Dendritic cell treated with granulocyte-macrophage colony-stimulating factor and Interleukin-4, amounts not matched to agents 40 ng/mL and 50 ng/mL, for 4 days (primary cell): ENCODE measurements at regions not wholly inside any gene's neighbourhood (a gene's known extent, or its start where the extent isn't known, plus 50 kb on each side); places are given as distances from the start of the nearest gene placed in this dataset.

ENCODE experiments used
- H3K27ac Mint-ChIP-seq: one replicate; pipeline ENCODE4 v1.8.0; 2022; ENCODE audit warnings: mild to moderate bottlenecking, mixed read lengths
- H3K27me3 Mint-ChIP-seq: one replicate; pipeline ENCODE4 v1.8.0; 2022; ENCODE audit warnings: mild to moderate bottlenecking, mixed read lengths
- H3K36me3 Mint-ChIP-seq: one replicate; pipeline ENCODE4 v1.8.0; 2022; ENCODE audit warnings: low read depth, mixed read lengths
- H3K4me1 Mint-ChIP-seq: one replicate; pipeline ENCODE4 v1.8.0; 2022; ENCODE audit warnings: low read depth, mixed read lengths
- H3K4me3 Mint-ChIP-seq: one replicate; pipeline ENCODE4 v1.8.0; 2022; ENCODE audit warnings: mild to moderate bottlenecking, moderate library complexity, mixed read lengths
- H3K9me3 Mint-ChIP-seq: one replicate; pipeline ENCODE4 v1.8.0; 2022; ENCODE audit warnings: mixed read lengths
- intact Hi-C: fragments of 100-400 bp; cut with micrococcal nuclease; formaldehyde crosslinking; loops from one replicate; pipeline ENCODE4 v1.15.0; 2022

DNA sequence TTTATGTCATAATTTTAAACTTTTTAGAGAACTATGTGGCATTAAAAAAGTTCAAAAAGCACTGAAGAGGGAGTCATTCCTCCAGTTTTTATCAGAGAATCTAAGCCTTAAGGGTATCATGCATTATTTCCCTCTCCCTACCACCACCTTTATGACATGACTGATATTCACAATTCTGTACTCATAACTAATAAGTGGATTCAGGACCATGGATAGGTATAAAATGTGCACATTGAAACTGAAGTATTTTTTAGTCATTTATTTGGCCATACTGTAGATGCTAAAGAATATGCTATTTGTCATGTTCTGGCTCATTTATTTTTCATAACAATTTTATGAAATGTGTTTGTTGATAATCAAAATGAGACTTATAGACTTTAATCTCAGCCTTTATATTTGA lies 897.5 kb upstream of the AGA start:
- H3K27ac Mint-ChIP-seq = no peak overlapping the region
- intact Hi-C loops = no loop called here
- no peaks in the 10 kb centered on the region for H3K36me3 Mint-ChIP-seq
- H3K27me3 Mint-ChIP-seq = no peaks in the 10 kb centered on the region
- no peaks in the 10 kb centered on the region for H3K4me1 Mint-ChIP-seq
- no peak overlapping the region for H3K4me3 Mint-ChIP-seq
- H3K9me3 Mint-ChIP-seq = peaks cover 17% of the 10 kb centered on the region

DNA sequence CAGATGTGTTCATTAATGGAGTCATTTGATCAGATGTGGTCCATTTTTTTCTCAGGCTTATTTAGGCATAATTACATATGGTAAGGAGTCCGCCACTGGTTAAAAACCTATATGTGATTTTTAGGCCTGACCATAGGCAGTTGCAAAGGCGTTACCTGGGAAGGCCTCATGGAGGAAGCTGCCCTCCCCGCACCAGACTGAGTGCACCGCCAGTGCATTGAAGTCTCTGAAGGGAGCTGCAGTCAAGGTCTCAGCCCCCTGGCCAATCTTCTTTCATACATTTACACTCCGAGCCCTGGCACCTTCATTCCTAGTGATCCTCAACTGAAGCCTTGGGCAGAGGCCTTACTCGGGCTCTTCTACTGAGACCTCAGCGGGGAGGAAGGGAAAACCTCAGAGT lies 898.2 kb upstream of the AGA start:
- H3K9me3 Mint-ChIP-seq = peaks cover 17% of the 10 kb centered on the region
- no peaks in the 10 kb centered on the region for H3K27me3 Mint-ChIP-seq
- H3K4me1 Mint-ChIP-seq = no peaks in the 10 kb centered on the region
- intact Hi-C loops = no loop called here
- no peaks in the 10 kb centered on the region for H3K36me3 Mint-ChIP-seq
- H3K27ac Mint-ChIP-seq = no peak overlapping the region
- H3K4me3 Mint-ChIP-seq = no peak overlapping the region

DNA sequence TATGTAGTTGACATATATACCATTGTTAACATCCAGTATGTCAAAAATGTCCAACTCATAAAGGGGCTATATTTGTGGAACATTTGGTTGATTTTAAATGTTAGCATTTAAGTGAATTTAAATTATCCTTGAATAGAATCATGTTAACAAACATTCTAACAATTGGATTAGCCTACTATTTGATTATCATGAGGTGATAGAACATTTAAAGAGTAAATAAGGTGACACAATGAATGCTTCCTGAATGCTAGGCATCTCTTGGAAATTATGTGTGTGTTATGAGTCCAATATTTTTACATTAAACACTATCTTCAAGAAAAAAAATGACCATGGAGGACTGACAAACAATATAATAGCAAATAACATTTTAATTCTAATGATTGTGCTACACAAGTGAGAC lies 901.9 kb upstream of the AGA start:
- no peaks in the 10 kb centered on the region for H3K36me3 Mint-ChIP-seq
- intact Hi-C loops = no loop called here
- no peak overlapping the region for H3K27ac Mint-ChIP-seq
- no peaks in the 10 kb centered on the region for H3K4me1 Mint-ChIP-seq
- H3K4me3 Mint-ChIP-seq = no peak overlapping the region
- H3K27me3 Mint-ChIP-seq = no peaks in the 10 kb centered on the region
- H3K9me3 Mint-ChIP-seq = peaks cover 9% of the 10 kb centered on the region

DNA sequence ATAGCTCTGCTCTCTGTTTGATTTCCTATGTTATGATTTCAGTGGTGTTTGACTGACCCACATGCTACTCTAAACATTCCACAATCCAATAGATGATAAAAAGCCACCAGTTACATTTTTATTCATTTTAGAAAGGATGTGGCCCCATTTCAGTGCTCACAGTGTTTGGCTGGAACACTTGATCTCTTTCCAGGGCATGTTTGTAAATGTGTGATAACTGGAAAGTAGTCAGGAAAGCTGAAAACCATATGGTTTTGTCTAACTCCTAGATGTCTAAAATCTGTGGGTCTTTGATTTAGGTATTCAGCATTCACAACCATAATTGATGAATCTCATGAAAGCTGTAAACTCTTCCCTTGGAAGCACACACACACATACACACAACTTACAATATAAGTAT lies 904.9 kb upstream of the AGA start:
- H3K27ac Mint-ChIP-seq = no peak overlapping the region
- no peaks in the 10 kb centered on the region for H3K36me3 Mint-ChIP-seq
- no peaks in the 10 kb centered on the region for H3K27me3 Mint-ChIP-seq
- intact Hi-C loops = no loop called here
- H3K9me3 Mint-ChIP-seq = peaks cover 15% of the 10 kb centered on the region
- no peak overlapping the region for H3K4me3 Mint-ChIP-seq
- H3K4me1 Mint-ChIP-seq = no peaks in the 10 kb centered on the region

DNA sequence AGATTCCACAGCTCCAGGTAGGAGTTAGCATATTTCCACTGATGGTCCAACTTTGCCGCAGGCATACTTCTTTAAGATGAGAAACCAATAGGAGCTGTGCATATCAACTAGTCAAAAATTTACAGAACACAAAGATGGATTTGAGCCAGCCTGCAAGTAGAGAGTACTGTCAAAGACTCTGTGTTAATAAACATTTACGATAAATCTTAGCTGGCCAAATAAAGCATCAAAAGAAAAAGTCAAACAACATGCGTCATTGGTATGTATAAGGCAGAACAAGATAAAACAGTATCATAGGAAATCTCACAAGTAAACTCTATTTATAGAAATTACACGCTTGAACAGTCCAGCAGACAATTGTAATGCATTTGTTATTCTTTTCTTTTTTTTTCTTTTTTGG lies 907.4 kb upstream of the AGA start:
- intact Hi-C loops = no loop called here
- H3K27ac Mint-ChIP-seq = no peak overlapping the region
- H3K4me3 Mint-ChIP-seq = no peak overlapping the region
- H3K4me1 Mint-ChIP-seq = no peaks in the 10 kb centered on the region
- H3K36me3 Mint-ChIP-seq = no peaks in the 10 kb centered on the region
- no peaks in the 10 kb centered on the region for H3K27me3 Mint-ChIP-seq
- peaks cover 23% of the 10 kb centered on the region for H3K9me3 Mint-ChIP-seq

DNA sequence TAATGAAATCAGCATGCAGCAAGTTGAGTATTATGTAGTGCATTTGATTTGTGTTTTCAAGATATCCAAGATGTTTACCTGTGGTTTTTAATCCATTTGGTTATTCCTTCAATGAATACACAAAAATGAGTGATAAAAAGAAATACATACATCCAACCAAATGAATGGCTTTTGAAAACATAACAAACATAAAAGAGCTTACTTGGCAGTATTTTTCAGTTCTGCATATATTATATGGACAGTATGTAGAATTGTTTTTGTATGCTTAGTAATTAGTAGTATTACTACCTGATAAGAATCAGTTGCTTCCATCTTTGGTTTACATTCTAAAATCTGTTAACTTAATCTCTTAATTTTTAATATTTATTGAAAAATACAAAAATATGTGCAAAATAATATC lies 908.9 kb upstream of the AGA start:
- Mint-ChIP-seq H3K4me3 (no peak overlapping the region), H3K9me3 (peaks cover 26% of the 10 kb centered on the region), H3K4me1 (no peaks in the 10 kb centered on the region), H3K27me3 (no peaks in the 10 kb centered on the region), H3K36me3 (no peaks in the 10 kb centered on the region), H3K27ac (no peak overlapping the region)
- intact Hi-C loops = no loop called here

DNA sequence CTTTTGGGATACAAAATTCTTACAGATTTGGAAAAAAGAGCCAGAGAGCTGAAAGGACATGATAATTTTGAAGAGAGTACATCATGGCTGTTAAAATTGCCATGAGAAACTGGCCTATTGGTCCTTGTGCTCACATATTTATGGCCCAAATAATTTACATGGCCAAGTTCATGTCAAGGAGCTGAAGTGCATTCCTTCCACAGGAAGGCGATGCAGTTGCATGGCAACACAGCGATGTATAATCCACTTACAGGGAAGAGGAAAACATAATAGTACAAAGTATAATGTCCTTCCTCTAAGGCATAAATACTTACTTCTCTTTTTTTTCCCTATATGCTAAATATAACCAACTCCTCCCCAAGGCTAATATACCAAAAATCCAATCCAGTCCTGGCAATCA lies 914.5 kb upstream of the AGA start:
- Mint-ChIP-seq H3K27me3 (no peaks in the 10 kb centered on the region), H3K27ac (no peak overlapping the region), H3K4me1 (no peaks in the 10 kb centered on the region), H3K9me3 (peaks cover 38% of the 10 kb centered on the region), H3K36me3 (no peaks in the 10 kb centered on the region), H3K4me3 (no peak overlapping the region)
- intact Hi-C loops = no loop called here

DNA sequence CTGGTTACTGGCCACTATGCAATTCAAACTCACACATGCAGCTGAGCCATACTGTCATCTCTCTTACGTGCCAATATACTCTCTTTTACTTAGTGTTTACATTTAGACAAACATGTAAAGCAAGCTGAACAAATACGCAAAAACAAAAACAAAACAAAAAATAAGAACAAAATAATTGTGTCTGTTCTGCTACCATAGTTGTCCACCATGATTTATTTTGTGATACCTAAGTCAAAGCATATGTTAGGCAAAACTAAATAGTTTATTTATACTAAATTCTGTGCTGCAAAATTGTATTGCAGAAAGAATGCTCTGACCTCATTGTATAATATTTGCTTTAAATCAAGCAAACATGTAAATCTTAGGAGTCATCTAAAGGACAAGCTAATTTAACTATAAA lies 943.2 kb upstream of the AGA start:
- intact Hi-C loops = no loop called here
- Mint-ChIP-seq H3K27ac (no peak overlapping the region), H3K27me3 (no peaks in the 10 kb centered on the region), H3K4me3 (no peak overlapping the region), H3K4me1 (no peaks in the 10 kb centered on the region), H3K9me3 (peaks cover 31% of the 10 kb centered on the region), H3K36me3 (no peaks in the 10 kb centered on the region)

DNA sequence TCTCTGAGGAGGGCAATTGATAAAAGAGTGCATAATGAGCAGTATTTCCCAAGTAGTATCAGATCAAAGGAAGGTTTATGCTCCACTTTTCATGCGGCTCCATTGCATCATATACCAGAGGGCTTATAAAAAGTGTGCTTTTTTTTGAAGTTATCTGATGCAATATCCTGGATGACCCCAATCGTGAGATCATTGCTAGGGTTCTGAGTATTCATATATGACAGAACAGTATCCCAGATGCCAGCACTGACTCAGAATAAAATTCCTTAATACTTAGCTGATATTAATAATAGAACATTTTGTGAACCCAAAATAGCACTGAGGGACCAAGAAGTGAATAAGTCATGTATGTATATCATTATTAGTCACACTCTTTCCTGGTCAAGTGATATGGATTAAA lies 945.5 kb upstream of the AGA start:
- Mint-ChIP-seq H3K4me3 (no peak overlapping the region), H3K4me1 (no peaks in the 10 kb centered on the region), H3K9me3 (peaks cover 31% of the 10 kb centered on the region)

DNA sequence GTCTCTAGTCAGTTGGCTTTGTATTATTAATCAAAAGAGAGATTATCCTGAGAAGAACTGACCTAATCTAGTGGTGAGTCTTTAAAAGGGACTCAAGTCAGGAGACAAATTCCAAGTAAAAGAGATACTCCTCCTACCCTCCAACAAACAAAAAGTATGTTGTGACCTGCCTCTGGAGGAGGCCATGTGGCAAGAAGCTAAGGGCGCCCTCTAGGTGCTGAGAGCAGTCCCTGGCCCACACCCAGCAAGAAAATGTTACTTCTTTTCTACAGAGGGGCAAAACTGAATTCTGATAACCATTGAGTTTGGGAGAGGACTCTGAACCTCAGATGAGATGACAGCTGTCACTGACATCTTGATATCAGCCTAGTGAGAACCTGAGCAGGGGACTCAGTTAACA lies 953.6 kb upstream of the AGA start:
- no peaks in the 10 kb centered on the region for H3K36me3 Mint-ChIP-seq
- no peaks in the 10 kb centered on the region for H3K27me3 Mint-ChIP-seq
- no peak overlapping the region for H3K4me3 Mint-ChIP-seq
- no peak overlapping the region for H3K27ac Mint-ChIP-seq
- H3K9me3 Mint-ChIP-seq = no peaks in the 10 kb centered on the region
- intact Hi-C loops = no loop called here
- H3K4me1 Mint-ChIP-seq = no peaks in the 10 kb centered on the region

More for the DNA sequence above, 945.5 kb upstream of the AGA start:
- Mint-ChIP-seq H3K27me3 (no peaks in the 10 kb centered on the region), H3K27ac (no peak overlapping the region), H3K36me3 (no peaks in the 10 kb centered on the region)
- intact Hi-C loops = no loop called here

DNA sequence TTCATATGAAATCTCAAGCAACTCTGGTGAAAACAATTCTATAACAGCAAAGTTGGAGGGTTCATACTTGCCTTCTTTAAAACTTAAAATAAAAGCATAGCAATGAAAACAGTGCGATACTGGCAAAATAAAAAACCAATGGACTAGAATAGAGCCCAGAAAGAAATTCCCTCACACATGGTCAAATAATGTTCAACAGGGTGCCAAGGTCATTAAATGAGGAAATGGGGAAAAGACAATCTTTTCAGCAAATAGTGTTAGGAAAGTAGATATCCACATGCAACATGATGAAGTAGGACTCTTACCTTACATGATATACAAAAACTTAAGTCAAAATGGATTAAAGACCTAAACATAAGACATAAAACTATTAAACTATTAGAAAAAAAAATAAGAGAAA lies 970.2 kb upstream of the AGA start:
- H3K36me3 Mint-ChIP-seq = no peaks in the 10 kb centered on the region
- no peak overlapping the region for H3K27ac Mint-ChIP-seq
- H3K4me3 Mint-ChIP-seq = no peak overlapping the region
- peaks cover 17% of the 10 kb centered on the region for H3K9me3 Mint-ChIP-seq
- no peaks in the 10 kb centered on the region for H3K27me3 Mint-ChIP-seq
- intact Hi-C loops = no loop called here
- H3K4me1 Mint-ChIP-seq = no peaks in the 10 kb centered on the region

DNA sequence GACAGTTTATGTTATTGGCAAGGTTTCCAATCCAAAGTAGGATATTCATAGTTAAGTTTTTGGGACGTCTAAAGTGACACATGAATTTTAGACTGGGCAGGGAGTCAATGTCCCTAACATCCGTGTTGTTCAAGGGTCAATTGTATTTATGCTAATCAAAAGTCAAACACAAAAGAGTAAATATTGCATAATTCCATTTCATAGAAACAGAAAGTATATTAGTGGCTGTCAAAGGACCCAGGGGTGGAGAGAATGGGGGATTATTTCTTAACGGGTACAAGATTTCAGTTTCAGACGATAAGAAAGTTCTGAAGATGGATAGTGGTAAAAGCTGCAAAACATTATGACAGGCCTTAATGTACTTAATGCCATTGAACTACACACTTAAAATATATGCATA lies 971.8 kb upstream of the AGA start:
- Mint-ChIP-seq H3K27me3 (no peaks in the 10 kb centered on the region), H3K36me3 (no peaks in the 10 kb centered on the region), H3K27ac (no peak overlapping the region), H3K4me1 (no peaks in the 10 kb centered on the region), H3K4me3 (no peak overlapping the region), H3K9me3 (peaks cover 2% of the 10 kb centered on the region)
- intact Hi-C loops = no loop called here

DNA sequence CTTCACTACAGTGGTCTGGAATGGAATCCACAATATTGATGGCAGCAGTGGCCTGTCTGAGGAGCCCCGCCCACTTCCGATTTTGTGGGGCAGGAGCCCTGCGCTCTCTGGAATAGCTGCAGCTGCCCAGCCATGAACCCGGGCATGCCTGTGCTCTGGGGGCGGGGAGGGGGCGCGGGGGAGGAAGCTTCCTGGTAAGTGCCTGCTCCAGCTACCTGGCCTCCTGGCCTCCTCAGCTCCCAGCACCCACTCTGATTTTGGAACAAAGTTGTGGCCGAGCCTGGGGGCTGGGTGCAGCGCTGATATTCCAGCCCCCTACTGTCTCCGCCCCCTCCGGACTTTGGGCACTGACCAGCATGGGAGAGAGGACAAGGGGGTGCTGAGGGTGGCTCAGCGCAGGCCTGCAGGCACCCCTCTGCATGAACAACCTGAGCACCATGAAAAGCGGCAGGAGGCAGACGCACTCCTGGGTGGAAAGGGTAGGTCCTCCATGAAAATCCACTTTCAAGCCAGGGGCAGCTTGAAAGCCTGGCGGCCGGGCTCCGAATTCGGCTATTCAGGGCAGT lies 972.7 kb upstream of the AGA start:
- H3K4me3 Mint-ChIP-seq = no peak overlapping the region
- H3K36me3 Mint-ChIP-seq = no peaks in the 10 kb centered on the region
- no peaks in the 10 kb centered on the region for H3K4me1 Mint-ChIP-seq
- H3K27ac Mint-ChIP-seq = no peak overlapping the region
- H3K9me3 Mint-ChIP-seq = peaks cover 10% of the 10 kb centered on the region
- intact Hi-C loops = no loop called here
- no peaks in the 10 kb centered on the region for H3K27me3 Mint-ChIP-seq

DNA sequence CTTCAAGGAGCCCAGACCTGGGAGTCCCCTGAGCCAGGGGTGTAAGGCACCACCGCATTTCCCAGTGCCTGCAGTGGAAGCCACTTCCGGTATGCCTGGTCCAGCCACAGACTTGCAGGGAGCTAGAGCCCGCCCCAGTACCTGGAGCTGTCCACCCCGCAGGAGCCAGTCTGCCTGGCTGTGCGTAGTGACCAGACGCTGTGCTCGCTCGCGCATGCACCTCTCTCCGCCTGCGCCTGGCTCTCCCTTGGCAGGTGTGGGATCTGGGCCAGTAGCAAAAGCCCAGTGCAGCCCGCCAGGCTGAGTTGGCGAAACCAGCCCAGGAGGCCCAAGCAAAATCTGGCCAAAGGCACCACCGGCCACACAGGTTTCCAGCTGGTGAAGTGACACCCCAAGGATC lies 973.7 kb upstream of the AGA start:
- Mint-ChIP-seq H3K27ac (no peak overlapping the region), H3K4me3 (no peak overlapping the region), H3K9me3 (peaks cover 18% of the 10 kb centered on the region), H3K27me3 (no peaks in the 10 kb centered on the region), H3K4me1 (no peaks in the 10 kb centered on the region), H3K36me3 (no peaks in the 10 kb centered on the region)
- intact Hi-C loops = no loop called here

DNA sequence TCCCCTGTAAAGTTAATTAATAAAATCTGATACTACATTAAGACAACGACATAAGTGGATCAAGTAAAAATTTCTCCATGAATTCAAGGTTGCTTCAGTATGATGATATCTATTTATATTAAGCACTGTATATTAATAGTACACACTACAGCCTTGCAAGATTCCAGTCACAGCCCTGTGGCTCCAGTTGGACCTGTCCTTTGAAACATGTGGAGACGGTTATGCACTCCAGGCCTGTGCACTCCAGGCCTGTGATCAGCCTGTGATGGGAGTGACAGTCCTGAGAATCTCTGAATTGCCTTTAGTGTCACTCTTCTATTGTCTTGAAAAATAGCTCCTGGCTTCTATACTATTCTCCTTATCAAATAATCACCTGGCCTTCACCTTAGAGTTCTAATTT lies 981.1 kb upstream of the AGA start:
- Mint-ChIP-seq H3K9me3 (peaks cover 54% of the 10 kb centered on the region), H3K36me3 (no peaks in the 10 kb centered on the region), H3K4me1 (no peaks in the 10 kb centered on the region), H3K4me3 (no peak overlapping the region), H3K27ac (no peak overlapping the region), H3K27me3 (no peaks in the 10 kb centered on the region)
- intact Hi-C loops = no loop called here
